Nucleus accumbens (tissue), 56 donors: ENCODE measurements at regions not wholly inside any gene's neighbourhood (a gene's known extent, or its start where the extent isn't known, plus 50 kb on each side); places are given as distances from the start of the nearest gene placed in this dataset.

Experiments used
- DNase-seq, 56 donors: peaks; one replicate each; lab custom pipeline; 2025; lab: John Stamatoyannopoulos, UW

DNA sequence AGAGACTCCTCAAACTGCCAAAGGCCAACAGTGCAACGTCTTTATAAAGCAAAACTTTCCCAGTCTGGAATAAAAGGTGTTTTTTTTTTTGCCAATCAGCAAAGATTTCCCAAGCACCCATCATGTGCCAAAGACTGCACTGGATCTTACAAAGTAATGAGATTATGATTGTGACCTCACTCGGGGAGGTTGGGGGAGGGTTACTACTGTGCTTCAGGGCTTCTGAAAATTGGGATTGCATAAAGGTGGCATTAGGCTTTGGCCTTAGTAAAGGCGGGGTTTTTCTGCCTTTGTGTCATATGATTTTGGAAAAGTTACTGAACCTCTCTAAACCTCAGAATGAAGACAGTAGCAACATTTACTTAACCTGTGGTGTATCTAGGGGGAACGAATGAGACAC, 233.8 kb downstream of the DACT1 start:
- no peak for DNase-seq

DNA sequence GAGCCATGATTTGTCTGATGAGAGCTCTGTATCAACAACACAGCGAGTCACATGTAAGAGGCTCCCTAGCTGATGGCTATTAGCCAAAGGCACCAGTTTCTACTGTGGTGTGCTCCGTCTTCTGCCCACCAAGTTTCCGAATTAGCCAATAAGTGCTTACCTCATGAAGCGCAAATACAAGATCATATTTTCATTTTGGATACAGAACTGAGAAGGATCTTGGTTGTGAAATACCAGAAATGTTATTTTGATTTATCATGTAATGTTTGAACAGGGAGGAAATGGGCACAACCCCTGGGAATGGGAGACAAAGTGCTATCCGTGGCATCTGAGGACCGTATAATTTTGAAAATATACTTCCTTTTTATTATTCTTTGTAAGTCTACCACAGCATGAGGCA, 234.3 kb downstream of the DACT1 start:
- no peak for DNase-seq

DNA sequence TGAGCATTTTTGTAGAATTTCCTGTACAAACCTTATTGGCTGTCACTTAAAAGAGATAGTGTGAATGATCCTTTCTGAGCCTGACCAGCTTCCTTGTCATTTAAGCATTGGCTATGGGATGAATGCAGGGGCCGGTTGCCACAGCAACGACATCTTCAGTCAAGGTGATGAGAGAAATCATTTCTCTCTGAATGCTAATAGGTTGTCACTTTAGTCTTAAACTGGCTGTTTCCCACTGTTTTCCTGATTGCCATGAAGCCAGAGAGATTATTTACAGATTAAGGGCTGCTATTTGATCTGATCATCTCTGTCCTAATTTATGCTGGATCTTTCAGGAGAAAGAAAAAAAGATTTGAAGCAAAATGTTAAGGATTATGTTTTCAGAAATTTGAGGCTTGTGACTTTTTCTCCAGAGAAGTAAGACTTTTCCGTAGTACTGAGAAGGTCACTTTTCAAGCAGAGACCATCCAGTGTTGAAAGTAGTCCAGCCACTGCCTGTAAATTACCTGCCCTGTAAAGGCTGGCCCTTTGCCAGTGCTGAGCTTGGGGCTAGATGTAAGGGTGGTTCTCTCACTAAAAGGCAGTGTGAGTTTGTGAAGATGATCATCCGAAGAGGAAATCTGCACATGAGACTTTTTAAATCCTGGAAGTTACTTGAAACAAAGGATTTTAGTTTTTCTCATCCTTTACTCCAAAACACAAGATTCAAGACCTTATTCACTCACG, 235.6 kb downstream of the DACT1 start:
- DNase-seq, result no peak

DNA sequence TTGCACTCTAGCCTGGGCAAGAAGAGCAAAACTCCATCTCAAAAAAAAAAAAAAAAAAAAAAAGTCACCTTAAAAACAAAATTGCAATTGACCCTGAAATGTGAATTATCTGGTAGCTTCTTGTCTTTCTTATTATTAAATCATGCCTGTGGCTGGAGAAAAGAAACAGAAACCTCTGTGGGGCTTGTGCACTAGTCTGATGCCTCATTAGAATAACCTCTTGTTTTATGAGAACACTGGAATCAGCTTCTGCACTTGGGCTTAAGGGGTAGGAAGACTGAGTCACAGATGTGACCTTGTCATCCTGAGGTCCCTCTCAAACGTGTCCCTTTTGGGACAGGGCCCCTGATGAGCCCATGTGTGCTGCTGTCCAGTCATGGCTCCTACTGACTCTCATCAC, 237.9 kb downstream of the DACT1 start:
- no peak for DNase-seq

DNA sequence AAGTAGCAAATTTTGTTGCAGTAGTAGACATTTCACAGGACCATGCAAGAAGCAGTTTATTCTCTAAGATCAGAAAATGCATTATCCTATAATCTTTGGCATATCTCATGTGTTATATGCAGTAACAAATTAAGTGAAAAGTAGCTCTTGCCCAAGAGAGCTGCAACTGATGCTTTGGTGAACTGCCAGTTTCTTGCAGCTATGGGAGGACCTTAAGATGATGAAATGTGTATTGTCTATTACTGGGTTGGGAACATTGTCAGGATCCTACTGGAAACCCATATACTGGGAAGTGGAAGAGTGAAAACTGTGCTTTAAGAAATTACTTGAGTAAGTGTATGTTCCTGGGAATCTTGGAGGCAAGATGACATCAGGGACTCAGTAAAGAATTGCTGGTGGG, 238.8 kb downstream of the DACT1 start:
- no peak for DNase-seq

DNA sequence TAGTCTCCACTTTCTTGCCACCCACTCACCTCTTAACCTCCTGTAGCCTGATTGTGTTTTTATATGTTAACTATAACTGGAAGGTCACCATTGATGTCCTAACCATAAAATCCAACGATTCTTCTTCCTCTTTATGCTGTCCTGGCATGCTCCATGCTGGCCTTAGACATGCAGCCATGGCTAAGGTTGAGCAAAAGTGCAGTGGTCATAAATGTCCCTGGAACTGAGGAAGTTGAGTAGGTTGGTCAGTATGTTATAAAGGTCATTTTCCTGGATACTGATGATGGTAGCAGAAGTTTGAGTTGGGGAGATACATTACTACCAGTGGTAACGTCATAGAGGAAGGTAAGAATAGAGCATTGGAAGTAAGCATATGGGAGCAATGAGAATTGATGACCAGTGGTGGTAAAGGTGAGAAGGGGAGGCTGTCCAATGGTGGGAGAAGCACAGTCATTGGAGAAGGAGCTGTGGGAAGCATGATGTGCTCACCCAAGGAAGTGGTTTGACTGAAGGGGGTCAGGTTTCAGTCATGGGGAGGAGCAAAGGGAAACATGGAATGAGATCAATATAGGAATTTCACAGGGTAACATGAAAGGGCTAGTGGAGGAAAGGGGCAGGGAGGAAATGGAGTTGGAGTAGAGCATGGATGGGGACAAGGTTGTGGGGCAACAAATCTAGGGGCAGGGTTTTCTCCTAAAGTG, 240.8 kb downstream of the DACT1 start:
- no peak for DNase-seq

DNA sequence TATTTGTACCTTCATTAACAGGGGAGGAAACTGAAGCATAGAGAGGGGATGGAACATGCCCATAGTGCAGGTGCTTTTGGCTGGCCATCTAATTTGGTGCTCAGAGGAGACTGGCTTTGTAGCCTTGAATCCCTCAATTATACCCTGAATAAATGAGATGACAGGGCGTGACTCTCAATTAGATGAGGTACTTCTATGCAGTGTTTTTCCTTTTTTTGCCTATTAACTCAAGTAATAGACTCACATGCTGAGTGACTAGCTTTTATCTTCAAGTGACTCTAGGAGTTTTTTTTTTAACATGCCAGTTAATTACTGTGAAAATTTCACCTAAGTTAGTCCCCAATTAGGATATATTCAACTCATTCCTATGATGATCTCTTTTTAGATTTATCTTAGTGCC, 243.7 kb downstream of the DACT1 start:
- DNase-seq, result no peak

DNA sequence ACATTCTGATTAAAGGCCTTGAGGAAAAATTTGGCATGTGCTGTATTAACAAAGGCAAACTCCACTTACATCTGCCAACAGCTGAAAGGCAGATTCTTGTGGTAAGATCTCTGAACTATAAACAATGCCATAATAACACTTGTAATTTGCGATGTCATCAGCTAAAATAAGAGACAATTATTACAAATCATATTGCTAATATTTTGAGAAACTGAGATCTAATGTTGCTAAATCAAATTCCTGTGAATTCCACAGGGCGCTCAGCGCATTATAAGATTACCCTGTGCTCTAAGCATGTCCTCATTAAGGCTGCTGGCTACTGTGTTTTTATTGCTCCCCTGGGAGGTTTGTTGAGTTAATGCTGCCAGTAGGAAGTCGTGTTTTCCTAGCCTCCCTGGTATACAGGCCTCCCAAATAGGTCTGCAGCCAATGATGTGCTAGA, 244.8 kb downstream of the DACT1 start:
- DNase-seq, result no peak

DNA sequence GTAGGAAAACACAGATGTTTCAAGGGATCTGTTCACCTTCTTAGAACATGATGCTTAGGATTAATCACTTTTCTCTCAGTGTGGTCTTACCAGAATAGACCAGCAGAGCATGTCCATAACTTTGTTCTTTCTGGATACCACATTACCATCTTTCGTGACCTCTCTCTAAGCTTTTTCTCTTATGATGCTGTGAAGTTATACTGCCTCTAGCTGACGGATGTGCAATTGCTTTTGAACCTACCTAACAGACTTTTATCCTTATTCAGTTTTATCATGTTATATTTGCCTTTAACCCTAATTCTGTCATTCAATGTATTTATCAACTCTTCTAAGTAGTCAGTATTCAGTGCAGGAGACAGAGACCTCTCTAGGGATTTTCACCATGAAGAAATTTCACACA, 246.7 kb downstream of the DACT1 start:
- no peak for DNase-seq

DNA sequence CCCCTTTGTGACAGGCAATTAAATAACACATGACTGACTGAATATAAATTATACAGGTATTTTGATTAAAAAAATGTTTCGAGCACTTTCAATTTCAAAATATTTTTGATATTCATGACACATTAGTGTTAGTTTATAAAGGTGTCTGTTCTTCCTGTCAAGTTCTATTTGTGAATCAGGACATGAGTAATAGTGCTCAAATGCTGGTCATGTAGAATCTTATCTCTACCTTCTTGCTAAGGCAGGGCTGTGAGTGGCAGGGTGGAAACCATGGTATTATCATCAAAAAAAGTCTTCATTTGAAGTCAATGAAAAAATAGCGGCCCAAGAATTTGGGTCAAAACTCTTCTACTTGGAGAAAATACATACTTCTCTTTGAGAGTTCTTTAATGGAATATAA, 250.2 kb downstream of the DACT1 start:
- no peak for DNase-seq

DNA sequence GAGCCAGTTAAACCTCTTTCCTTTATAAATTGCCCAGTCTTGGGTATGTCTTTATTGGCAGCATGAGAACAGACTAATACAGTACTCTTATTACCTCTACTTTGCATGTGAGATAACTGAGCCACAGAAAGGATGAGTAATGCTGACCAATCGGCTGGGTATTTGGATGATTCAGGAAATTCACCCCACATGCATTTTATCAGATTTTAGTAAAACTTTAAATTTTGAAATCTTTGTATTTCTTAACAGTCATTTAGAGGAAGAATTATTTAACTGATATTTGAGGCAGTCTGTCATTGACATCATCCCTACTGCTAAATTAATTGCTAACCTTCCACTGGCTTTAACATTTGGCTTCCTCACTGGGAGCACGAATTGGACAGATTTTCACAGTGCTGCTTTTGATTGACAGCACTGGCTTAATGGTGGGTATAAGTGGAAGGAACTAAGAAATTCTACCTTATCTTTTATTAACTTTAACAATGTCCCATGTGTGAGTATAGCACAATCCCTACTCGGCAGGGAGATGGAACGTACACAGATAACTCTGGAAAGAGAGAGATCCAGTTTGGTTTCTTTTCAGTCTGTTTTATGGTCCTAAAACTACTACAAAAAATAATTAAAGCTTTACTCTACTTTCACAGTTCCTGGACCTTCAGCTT, 261.0 kb downstream of the DACT1 start:
- no peak for DNase-seq

DNA sequence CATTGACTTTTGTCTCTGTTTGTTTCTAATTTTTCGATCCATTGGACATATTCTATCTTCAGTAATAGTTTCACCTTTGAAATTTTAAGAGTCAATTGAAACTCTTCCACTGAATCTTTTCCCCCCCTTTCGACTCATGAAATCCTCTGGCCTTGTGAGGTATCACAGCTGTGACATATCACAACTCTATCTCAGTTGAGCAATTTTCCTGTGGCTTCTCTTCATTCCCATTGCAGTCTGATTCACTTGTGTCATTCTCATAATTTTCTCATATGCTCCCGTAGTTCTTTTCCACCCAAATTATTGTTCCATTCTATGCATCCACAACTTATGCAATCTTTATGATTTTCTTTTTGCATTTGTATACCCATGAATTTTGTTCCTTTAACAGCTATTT, 261.6 kb downstream of the DACT1 start:
- no peak for DNase-seq

DNA sequence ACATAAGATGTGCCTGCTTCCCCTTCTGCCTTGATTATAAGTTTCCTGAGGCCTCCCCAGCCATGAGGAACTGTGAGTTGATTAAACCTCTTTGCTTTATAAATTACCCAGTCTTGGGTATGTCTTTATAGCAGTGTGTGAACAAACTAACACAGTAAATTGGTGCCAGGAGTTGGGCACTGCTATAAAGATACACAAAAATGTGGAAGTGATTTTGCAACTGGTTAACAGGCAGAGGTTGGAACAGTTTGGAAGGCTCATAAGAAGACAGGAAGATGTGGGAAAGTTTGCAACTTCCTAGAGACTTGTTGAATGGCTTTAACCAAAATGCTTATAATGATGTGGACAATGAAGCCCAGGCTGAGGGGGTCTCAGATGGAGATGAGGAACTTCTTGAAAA, 264.1 kb downstream of the DACT1 start:
- DNase-seq, result no peak

DNA sequence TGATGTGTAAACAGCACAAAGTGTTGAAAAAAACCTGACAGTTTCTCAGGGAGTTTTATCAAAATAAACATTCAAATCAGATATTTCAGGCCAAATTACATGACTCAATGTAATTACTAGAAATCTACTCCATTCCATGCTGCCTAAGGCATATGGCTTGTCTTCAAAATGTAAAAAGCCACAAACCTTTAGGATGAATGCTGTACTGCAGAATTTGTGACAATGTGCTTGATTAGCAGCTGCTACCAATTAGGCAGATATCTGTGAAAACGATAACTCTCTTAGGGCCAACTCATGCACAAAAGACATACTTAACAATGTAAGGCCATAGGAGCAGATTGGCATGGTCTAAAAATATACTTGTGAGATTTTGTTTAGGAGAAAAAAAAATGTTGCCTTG, 267.0 kb downstream of the DACT1 start:
- no peak for DNase-seq

DNA sequence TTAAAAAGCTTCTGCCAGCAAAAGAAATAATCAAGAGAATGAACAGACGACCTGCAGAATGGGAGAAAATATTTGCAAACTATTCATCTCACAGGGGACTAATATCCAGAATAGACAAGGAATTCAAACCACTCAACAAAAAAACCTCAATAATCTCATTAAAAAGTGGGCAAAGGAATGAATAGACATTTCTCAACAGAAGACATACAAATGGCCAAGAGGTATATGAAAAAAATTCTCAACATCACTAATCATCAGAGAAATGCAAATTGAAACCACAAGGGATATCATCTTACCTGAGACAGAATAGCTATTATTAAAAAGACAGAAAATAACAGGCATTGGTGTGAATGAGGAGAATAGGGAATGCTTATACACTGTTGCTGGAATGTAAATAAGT, 270.0 kb downstream of the DACT1 start:
- no peak for DNase-seq

DNA sequence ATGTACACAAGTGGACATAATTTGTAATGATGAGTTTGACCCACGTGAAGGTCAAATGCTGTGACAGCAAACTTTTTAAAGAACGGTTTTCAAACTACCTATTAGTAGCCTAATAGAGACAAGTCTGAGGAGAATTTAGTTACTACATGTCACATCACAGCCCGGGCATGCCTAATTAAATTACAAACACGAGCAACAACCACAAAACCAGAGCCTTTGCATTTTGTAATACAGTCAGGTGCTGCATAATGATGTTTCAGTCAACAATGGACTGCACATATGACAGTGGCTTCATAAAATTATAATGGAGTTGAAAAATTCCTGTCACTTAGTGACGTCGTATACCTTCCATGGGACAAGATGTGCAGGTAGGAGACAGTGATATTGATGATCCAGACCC, 274.5 kb downstream of the DACT1 start:
- no peak for DNase-seq

DNA sequence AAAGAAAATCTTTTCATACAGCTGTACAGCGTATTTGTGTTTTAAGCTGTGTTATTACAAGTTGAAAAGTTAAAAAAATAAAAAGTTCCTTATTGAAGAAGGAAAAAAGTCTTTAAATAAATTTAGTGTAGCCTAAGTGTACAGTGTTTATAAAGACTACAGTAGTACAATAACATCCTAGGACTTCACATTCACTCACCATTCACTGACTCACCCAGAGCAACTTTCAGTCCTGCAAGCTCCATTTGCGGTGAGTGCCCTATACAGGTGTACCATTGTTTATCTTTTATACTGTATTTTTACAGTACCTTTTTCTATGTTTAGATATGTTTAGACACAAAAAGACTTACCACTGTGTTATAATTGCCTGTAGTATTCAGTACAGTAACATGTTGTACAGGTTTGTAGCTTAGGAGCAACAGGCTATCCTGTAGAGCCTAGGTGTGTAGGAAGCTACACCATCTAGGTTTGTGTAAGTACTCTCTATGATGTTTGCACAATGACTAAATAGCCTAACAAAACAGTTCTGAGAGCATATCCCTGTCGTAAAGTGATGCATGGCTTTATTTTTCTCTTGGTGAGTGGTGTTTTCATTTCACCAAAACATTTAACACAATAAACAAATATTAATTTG, 275.2 kb downstream of the DACT1 start:
- DNase-seq, result no peak

DNA sequence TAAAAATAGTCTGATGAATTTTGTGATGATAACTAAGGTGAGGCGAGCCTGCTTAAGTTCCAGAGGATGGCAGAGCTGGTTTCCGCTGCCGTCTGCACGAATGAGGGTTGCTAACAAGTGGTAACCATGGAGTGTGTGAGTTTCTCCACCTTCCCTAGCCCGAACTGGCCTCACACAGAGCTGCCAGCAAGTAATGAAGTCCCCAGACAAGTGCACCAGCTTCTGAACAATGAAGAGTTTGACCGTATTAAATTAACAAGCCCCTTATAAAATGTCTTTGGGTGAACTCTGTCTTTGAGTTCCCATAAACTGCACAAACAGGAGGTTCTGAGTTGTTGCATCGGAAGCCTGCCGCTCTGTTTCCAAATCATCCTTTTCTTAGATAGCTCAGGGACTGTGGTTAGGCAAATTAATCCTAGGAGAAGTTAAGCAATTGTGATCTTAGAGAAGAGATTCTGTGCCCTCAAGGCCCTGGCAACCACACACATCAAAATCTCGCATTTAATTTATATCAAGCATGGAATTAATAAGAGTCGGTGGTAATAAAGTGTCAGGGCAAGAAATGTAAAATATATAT, 274.1 kb upstream of the DAAM1 start:
- peak in 4 of 56 donors; percentile 0 to 6 (median 2) for DNase-seq

DNA sequence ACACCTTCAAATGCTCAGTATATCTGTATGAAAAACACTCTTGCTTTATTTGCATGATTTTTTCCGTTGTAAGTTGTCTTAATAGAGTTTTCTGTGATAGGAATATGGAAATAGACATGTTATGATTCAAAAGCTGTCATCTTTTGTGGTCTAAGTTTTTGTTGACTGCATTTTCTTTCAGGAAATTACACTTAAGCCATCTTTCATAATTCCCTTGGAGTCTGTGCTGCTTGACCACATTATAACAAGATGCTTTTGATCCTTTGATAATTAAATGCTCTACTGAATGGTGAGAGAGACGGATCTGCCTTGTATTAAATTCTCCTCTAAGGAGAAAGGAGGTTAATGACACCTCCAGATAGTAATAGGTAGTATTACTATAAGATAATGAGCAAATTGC, 272.8 kb upstream of the DAAM1 start:
- no peak for DNase-seq

DNA sequence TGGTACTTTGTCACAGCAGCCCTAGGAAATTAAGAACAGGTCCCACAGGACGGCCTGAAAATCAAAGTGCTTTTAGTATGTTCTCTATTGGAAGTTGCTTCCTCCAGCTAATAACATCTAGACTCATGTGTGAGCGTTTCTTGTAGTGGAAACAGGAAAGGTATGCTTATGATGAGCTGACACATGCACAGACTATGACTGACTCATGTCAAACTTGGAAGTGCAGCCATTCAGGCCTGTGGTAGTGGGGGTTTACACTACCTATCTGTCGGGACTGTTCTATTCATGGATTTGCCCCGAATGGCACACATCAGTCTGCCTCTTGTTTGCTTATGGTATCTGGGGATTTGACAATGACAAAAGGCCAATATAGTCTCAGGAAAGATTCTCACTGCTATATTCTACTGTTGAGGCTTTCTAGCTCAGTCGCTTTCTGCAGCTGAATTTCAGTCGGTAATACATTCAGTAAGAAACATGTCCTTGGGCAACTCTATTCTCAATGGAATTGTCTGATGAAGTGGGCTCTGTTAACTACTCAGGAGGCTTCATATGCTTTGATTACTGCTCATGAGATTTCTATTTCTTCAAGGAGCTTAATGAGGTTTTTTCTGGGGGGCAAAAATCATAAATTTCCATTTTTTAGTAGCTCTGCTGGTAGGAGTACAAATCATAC, 270.3 kb upstream of the DAAM1 start:
- DNase-seq, result no peak

DNA sequence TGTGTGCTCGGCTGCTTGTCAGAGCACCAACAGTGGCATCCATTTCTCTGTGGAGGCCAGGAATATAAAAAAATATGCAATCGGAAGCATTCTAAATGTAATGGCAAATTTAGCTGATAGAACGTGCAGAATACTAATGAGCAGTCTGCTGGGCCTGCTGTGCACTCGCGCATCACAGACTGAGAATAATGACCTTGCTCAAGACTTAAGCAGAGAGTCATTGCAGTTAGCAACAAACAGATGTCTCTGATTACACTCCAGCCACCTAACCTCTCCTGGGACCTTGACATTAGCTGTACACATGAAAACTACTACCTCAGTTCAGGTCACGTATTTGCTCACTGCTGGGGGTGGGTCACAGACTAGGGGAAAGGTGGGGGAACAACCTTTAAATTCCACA, 269.2 kb upstream of the DAAM1 start:
- no peak for DNase-seq
